ENCODE measurements at regions not wholly inside any gene's neighbourhood (a gene's known extent, or its start where the extent isn't known, plus 50 kb on each side); places are given as distances from the start of the nearest gene placed in this dataset.

DNA sequence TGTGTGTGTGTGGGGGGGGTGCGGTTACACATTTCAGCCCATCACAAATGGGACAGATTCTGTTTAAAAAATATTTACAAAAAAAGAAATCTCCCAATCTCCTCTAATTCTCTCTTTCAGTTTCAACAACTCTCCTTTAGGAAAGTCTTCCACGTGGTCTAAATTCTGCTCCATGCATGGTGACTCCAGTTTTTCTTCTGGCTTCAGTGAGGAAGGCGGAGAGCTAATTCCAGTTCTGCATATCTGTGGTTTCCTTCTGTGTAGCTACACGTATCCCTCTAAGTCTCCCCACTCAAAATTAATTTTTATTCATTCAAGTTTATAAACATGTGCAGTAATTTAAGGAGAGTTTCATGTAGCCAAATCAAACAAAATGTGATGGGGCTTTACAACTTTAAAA, 111.6 kb downstream of the SLC4A3 start:
- TF ChIP-seq POLR2AphosphoS5 (IDR thresholded peaks at IDR 0.05), result no peak
- TF ChIP-seq, protein P1, sequence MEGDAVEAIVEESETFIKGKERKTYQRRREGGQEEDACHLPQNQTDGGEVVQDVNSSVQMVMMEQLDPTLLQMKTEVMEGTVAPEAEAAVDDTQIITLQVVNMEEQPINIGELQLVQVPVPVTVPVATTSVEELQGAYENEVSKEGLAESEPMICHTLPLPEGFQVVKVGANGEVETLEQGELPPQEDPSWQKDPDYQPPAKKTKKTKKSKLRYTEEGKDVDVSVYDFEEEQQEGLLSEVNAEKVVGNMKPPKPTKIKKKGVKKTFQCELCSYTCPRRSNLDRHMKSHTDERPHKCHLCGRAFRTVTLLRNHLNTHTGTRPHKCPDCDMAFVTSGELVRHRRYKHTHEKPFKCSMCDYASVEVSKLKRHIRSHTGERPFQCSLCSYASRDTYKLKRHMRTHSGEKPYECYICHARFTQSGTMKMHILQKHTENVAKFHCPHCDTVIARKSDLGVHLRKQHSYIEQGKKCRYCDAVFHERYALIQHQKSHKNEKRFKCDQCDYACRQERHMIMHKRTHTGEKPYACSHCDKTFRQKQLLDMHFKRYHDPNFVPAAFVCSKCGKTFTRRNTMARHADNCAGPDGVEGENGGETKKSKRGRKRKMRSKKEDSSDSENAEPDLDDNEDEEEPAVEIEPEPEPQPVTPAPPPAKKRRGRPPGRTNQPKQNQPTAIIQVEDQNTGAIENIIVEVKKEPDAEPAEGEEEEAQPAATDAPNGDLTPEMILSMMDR (IDR thresholded peaks at IDR 0.05), result no peak
- TF ChIP-seq POLR2A (IDR thresholded peaks at IDR 0.05), result no peak
- no peak for TF ChIP-seq EP300 (IDR thresholded peaks at IDR 0.05; ENCODE audit: low read depth)

All from transverse colon (tissue), 4 donors.